ENCODE measurements at regions not wholly inside any gene's neighbourhood (a gene's known extent, or its start where the extent isn't known, plus 50 kb on each side); places are given as distances from the start of the nearest gene placed in this dataset.

DNA sequence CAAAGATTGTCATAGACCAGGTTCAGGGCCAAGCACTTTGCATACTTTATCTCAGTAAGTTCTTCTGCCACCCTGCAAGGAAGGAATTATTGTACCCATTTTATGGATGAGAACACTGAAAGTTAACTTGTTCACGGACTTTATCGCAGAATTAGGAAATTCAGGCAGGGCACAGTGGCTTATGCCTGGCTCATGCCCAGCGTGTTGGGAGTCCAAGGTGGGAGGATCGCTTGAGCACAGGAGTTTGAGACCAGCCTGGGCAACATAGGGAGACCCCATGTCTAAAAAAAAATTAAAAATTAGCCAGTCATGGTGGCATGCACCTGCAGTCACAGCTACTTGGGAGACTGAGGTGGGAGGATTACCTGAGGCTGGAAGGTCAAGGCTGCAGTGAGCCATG, 72.4 kb downstream of the MFAP3 start:
- Histone ChIP-seq H3K36me3 (no peaks in the 10 kb centered on the region), H3K4me3 (replicated peaks in 1 of 3) (no peak overlapping the region), H3K9me3 (no peaks in the 10 kb centered on the region), H3K27ac (no peak overlapping the region), H3K4me1 (peaks cover 0 to 7% of the 10 kb centered on the region in 2 donors), H3K27me3 (no peaks in the 10 kb centered on the region)
- TF ChIP-seq, protein P1, sequence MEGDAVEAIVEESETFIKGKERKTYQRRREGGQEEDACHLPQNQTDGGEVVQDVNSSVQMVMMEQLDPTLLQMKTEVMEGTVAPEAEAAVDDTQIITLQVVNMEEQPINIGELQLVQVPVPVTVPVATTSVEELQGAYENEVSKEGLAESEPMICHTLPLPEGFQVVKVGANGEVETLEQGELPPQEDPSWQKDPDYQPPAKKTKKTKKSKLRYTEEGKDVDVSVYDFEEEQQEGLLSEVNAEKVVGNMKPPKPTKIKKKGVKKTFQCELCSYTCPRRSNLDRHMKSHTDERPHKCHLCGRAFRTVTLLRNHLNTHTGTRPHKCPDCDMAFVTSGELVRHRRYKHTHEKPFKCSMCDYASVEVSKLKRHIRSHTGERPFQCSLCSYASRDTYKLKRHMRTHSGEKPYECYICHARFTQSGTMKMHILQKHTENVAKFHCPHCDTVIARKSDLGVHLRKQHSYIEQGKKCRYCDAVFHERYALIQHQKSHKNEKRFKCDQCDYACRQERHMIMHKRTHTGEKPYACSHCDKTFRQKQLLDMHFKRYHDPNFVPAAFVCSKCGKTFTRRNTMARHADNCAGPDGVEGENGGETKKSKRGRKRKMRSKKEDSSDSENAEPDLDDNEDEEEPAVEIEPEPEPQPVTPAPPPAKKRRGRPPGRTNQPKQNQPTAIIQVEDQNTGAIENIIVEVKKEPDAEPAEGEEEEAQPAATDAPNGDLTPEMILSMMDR (IDR thresholded peaks at IDR 0.05), result no peak
- TF ChIP-seq POLR2A (IDR thresholded peaks at IDR 0.05), result no peak
- DNase-seq, result no peak
- intact Hi-C loops (cut with DNase I), result no loop called here
- 99 to 100% methylated on average over 4 of the region's 4 CpGs for WGBS, 2 donors

DNA sequence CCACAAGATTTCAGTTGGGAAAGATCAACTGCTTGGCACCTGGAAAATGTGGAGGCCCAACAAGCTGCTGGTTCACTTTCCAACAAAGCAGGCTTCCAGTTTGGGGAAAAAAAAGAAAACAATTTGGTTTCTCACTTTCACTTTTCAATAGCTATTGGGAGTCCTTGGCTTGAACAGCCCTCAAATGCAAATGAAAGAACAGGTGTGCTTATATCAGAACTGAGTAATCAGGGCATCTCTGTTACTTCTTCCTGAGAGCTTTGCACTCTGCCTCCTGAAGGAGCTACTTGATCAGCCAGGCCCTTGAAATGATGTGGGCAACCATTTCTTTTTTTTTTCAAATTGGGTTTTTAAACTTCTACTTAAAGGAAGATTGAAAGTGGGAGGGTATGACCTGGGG, 73.5 kb downstream of the MFAP3 start:
- peak; percentile 19 to 29 for DNase-seq
- peaks cover 0 to 7% of the 10 kb centered on the region in 2 donors for H3K4me1 ChIP-seq
- no peak overlapping the region for H3K4me3 ChIP-seq (replicated peaks in 1 of 3)
- H3K27ac ChIP-seq, result no peak overlapping the region
- no peak for TF ChIP-seq POLR2A (IDR thresholded peaks at IDR 0.05)
- TF ChIP-seq, protein P1 (IDR thresholded peaks at IDR 0.05), result no peak
- H3K36me3 ChIP-seq, result no peaks in the 10 kb centered on the region
- H3K9me3 ChIP-seq, result no peaks in the 10 kb centered on the region
- H3K27me3 ChIP-seq, result no peaks in the 10 kb centered on the region
- intact Hi-C loops (cut with DNase I), result no loop called here

DNA sequence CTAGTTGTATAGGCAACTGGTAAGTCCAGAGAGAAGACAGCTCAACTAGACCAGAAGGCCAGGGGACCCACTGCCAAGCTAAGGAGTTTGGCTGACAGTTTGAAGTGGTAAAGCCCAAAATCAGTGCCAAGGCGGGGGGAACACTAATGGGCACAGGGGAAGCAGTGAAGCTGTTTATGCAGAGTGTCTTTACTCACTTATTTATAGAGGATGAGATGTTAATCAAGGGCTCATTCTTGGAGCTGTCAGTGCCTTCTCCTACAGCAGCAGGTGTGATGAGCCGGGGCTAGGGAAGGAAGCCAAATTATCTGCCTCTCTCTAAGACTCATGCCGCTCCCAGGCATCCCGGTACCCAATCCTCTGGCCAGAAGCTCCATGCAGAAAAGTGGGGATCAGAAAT, 75.2 kb upstream of the GALNT10 start:
- Histone ChIP-seq H3K9me3 (no peaks in the 10 kb centered on the region), H3K4me3 (replicated peaks in 1 of 3) (no peak overlapping the region), H3K27me3 (no peaks in the 10 kb centered on the region), H3K4me1 (peaks cover 9 to 25% of the 10 kb centered on the region in 2 donors), H3K27ac (no peak overlapping the region), H3K36me3 (no peaks in the 10 kb centered on the region)
- intact Hi-C loops (cut with DNase I), result no loop called here
- TF ChIP-seq POLR2A (IDR thresholded peaks at IDR 0.05), result no peak
- TF ChIP-seq, protein P1 (IDR thresholded peaks at IDR 0.05), result no peak
- DNase-seq, result no peak
- 88 to 98% methylated on average over 4 of the region's 4 CpGs for WGBS, 2 donors

DNA sequence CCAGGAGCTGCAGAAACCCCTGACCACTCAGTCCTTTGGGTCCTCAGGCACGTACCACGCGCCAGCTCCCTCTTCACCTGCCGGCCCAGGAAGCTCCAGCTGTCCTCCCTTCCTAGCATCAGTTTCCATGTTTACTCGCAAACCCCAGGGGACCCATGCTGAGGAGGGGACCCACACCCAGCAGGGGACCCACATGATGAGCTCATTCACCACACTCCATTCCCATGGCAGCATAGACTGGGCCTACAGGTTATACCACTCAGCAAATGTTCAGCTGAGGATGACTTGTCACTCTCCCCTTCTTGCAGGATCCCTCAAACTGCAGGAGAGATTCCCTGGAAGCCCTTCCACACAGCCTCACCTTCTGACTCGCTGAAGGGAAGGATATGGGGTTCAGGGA, 73.5 kb upstream of the GALNT10 start:
- Histone ChIP-seq H3K4me3 (replicated peaks in 1 of 3) (no peak overlapping the region), H3K27ac (no peak overlapping the region), H3K9me3 (no peaks in the 10 kb centered on the region), H3K27me3 (no peaks in the 10 kb centered on the region), H3K4me1 (peaks cover 9 to 24% of the 10 kb centered on the region in 2 donors), H3K36me3 (no peaks in the 10 kb centered on the region)
- DNase-seq, result no peak
- TF ChIP-seq, protein P1 (IDR thresholded peaks at IDR 0.05), result no peak
- no peak for TF ChIP-seq POLR2A (IDR thresholded peaks at IDR 0.05)
- 91 to 92% methylated on average over 6 of the region's 6 CpGs for WGBS, 2 donors
- intact Hi-C loops (cut with DNase I), result no loop called here

DNA sequence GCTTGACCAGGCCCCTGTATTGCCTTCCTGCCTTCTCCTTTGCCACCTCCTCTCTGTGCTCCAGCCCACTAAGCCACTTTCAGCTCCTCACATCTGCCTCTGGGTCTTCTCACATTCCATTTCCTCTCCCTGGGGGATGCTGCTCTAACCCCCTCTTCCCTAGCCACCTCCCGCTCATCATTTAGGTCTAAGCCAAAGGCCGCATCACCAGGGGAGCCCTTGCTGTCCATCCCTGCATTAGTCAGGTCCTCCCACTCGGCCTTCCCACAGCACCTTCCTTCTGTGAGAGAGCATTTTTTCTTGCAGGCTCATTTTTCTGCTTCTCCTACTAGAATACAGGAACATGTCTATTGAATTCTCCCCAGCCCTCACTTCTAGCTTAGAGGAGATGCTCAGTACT, 72.6 kb upstream of the GALNT10 start:
- WGBS, 2 donors, result 93 to 95% methylated on average over 3 of the region's 3 CpGs

More for the DNA sequence above, 72.6 kb upstream of the GALNT10 start:
- Histone ChIP-seq H3K27ac (peak overlapping the region in 2 of 3 donors; percentile 50 to 52), H3K27me3 (no peaks in the 10 kb centered on the region), H3K4me1 (peaks cover 9 to 18% of the 10 kb centered on the region in 2 donors), H3K36me3 (no peaks in the 10 kb centered on the region), H3K9me3 (no peaks in the 10 kb centered on the region), H3K4me3 (replicated peaks in 1 of 3) (no peak overlapping the region)
- DNase-seq, result no peak
- intact Hi-C loops (cut with DNase I), result no loop called here
- TF ChIP-seq, protein P1 (IDR thresholded peaks at IDR 0.05), result no peak
- TF ChIP-seq POLR2A (IDR thresholded peaks at IDR 0.05), result no peak
